DMS153 treated with DMSO at 0.1 percent for 48 hours (cell line): ENCODE measurements at regions not wholly inside any gene's neighbourhood (a gene's known extent, or its start where the extent isn't known, plus 50 kb on each side); places are given as distances from the start of the nearest gene placed in this dataset.

Experiments
- DNase-seq: peaks from one replicate; lab custom pipeline; 2025; ENCODE audit not compliant: unreplicated experiment; lab: John Stamatoyannopoulos, UW

DNA sequence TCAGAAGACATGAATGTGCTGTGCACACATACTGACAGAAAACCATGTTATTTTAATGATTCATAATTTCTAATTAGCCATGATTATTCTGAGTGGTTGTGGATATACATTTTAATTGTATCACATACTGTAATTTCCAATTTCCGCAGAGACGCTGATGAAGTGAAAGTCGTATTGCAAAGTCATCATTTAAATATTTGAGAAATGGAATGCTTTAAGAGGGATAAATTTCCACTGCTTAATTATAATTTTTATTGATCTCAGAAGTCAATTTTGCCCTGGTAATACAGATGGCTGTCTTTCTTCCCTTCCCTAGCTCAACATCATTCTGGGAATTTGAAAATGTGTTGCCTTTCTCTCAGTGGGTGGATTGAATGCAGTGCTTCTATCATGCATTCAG, 819.3 kb downstream of the ROBO2 start:
- DNase-seq: no peak

DNA sequence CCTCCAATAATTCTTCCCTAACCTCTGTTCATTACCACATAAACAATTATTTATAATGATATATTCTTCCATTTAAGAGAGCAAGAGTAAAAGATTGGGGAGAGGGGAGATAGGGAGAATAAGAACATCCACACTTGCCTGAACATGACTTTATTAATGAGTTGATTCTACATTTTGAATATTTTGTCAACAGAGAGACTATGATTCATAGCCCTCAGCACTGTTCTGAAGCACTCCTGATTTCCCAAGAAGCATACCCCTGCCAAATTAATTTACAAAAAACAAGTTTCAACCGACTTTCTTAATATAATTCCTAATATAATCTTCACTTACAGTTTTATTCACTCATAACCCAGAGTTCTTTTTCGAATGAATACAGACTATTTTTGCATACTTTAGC, 828.8 kb downstream of the ROBO2 start:
- no peak for DNase-seq

DNA sequence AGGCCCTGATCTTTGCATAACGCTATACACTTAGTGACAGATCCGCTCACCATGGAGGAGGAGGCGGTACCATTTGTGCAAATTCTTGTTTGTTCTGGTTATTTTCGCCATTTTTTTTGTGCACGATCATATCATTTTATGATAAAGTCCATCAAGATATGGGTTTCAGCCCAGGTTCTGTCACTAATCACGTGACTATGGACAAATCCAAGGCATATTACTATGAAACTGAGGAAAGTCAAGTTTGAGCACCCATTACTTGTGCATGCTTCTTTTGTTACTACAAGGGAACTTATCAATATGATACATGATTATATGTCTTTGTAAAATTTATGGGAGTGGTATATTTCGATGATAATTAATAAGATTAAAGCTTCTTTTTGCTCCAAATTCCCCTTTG, 829.5 kb downstream of the ROBO2 start:
- no peak for DNase-seq

DNA sequence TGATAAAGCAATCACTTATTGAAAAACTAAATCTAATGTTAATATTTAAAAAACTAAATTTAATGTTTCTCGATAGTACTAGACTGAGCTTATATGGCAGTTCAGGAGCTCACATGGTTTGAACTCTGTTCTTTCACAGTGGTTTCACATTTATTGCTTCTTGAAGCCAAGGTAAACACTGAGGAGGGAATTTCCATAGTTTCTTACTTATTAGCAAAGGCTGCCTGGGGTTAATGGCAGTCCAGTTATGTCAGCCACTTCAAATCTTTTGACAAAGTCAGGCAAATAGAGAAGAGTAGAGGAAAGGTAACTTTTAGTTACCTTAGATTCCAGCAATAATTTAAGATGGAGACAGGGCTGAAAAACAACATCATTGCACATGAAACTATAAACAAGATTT, 831.5 kb downstream of the ROBO2 start:
- DNase-seq: no peak

DNA sequence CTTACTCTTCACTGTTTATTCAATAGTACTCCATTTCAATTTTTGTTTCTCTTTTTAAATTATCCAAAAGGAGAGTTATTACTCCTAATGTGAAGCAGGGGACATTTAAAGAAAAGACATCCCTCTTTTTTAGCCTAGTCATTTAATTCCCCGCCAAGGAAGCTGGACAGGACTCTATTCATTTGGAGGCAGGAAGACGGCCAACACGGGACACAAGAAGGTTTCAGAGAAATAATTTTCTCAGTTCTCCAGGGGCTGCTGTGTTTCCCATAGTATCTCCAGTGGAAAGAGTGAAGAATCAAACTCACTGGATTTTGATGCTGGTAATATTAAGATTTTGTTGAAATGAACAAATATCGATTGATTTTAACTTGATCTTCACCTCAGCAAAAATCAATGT, 833.7 kb downstream of the ROBO2 start:
- no peak for DNase-seq

DNA sequence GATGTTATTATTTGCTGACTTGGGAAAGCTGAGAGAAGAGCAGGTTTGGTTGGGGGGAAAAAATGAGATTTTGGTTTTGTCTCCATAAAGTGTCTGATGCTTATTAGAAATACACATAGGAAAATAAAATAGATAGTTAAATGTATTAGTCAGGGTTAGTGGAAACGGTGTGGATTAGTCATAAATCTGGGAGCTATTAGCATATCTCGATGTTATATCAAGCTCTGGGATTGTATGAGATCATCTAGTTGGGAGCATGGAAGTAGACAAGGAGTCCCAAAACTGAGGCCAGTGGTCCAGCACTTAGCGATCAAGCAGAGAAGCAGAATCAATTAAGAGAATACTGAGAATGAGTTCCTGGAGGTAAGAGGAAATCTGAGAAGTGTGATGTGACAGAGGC, 845.5 kb downstream of the ROBO2 start:
- DNase-seq: no peak

DNA sequence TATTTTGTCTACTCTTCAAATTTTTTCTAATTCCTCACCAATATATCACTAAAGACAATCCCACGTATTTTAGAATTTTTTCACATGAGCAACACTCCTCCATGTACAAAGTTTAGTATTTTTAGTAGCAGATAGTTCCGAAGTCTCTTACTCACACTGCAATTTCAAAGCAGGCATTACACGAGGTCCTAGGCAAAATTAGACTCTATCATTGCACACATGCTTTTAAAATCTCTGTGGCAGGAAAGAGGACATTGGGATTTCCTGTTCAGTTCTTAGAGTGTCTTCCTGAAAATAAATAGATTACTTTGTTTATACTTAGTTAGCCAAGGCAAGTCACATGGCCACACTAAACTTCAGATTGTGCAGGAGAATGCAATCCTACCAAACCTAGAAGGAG, 847.7 kb downstream of the ROBO2 start:
- no peak for DNase-seq

DNA sequence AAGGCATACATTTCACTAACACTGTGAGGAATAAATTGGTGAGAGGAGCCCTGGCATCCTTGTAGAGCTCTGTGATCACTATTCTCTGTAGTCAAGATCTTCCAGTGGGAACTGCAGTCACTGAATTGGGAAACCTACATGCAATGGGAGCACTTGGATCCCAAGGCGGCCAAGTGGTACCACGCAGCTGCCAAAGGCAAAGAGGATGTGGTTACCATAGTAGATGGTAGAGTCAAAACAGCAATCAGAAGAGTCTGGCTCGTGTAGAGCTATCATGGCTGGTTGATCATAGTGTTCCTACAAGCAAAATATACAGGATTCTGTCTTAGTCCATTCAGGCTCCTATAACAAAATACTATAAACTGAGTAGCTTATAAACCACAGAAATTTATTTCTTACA, 849.7 kb downstream of the ROBO2 start:
- no peak for DNase-seq

DNA sequence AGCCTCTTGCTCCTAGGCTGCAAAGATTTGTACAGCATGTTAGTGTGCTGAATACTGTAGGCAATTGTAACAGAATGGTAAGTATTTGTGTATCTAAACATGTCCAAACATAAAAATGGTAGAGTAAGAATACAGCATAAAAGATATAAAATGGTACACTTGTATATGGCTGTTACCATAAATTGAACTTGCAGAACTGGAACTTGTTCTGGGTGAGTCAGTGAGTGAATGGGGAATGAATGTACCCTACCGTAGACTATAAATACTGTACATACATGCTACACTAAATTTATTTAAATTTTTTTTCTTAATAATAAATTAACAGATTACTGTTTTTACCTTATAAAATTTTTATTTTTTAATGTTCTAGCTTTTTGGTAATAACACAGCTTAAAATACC, 858.7 kb downstream of the ROBO2 start:
- DNase-seq: no peak

DNA sequence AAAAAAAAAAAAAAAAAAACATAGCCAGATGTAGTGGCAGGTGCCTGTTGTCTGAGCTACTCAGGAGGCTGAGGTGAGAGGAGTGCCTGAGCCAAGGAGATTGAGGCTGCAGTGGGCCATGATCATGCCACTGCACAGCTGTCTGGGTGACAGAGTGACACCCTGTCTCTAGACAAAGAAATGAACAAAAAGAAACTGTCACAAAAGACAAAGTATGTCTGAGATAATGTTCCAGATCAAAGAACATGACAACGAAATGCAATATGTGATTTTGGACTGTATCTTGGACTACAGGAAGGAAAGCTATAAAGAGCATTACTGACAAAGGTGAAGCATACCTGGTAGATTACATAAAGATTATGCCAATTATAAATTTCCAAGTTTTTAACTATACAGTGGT, 862.8 kb downstream of the ROBO2 start:
- no peak for DNase-seq

DNA sequence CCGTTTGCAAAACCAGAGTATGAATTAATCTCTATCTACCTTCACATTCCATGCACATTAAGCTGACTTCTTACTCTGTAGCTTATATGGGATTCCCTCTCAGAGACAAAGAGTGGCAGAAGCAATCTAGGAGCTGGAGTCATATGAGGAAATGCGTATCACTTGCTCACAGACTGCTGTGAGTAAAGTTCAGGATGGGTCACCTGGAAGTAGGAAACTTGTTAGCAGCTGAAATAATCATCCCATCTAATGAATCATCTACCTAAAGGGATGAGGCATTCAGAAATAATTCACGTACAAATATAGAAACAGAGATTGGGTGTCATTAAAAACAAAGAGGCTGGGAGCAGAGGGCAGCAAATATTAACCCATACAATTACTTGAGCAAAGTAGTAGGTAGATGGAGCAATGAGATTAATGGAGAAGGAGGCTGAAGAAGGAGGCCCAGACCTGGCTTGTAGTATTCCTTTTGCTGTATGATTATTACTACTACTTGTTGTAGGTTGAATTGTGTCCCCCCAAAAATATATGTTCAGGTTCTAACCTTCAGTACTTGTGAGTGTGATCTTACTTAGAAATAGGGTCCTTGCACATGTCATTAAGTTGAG, 866.3 kb downstream of the ROBO2 start:
- no peak for DNase-seq

DNA sequence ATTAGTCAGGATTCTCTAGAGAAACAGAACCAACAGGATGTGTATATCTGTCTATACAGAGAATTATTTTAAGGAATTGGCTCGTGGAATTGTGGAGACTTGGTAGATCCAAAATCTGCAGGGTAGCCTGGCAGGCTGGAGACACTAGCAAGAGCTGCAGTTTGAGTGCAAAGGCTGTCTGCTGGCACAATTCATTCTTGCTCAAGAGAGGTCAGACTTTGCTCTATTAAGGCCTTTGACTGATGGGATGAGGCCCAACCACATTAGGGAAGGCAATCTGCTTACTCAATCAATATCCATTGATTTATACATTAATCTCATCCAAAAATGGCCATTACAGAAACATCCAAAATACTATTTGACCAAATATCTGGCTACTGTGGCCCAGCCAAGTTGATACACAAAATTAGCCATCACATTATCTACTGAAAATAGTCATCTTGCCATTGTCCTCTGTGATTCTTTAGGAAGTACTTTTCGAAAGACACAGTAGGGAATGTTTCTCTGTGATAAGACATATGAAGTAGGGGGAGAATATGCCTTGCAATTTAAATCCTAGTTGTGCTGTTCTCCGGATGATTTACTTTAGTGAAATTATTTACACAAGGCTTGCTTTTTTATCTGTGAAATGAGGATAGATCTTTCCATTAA, 873.8 kb downstream of the ROBO2 start:
- no peak for DNase-seq

DNA sequence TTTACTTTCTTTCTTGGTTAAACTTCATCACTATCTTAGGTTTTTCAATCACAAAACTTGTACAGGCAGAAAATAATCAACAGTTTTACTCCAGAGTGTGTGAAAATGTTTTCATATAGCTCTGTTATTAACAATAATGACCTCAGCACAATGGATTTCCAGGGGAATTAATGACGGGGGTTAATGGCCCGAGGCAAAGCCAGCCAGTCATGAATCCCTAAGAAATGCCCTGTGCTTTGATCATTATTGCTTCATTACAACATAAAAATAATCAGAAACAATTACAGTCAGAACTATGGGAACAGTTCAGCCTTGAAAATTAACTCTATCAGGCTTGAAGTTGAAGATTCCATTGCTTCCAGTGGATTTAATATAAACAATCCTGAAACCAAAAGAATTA, 875.4 kb downstream of the ROBO2 start:
- DNase-seq: no peak

DNA sequence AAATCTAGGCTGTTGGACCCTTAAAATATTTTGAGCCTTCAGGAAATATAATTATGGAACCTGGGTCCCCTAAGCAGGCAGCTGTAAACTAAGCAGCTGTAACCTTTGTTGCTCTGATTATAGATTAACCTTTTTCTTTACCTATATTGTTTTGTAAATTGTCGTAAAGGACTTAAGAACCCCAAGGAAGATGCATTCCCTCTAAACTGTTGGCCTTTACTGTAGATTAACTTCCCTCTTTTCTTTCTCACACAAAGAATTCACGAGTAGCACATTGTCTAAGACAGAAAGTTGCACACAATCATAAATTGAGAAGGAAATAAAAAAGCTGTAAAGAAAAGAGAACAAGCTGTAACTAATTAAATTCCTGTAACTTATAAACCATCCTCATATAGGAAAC, 877.3 kb downstream of the ROBO2 start:
- DNase-seq: no peak

DNA sequence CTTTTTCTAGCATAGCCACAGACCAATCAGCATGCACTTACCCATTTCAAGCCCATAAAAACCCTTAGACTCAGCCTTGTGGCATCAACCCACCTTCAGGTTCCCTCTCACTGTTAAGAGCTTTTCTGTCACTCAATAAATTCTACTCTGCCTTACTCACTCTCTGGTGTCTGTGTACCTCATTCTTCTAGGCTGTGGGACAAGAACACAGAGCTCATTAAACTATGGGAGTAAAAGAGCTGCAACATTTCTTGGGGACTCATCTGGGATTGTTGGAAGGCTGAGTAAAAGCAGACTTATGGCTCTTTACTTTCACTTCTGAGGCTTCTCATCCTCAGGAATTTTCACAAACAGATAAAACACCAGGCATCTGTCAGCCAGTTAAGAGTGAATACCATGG, 879.3 kb downstream of the ROBO2 start:
- DNase-seq: no peak

DNA sequence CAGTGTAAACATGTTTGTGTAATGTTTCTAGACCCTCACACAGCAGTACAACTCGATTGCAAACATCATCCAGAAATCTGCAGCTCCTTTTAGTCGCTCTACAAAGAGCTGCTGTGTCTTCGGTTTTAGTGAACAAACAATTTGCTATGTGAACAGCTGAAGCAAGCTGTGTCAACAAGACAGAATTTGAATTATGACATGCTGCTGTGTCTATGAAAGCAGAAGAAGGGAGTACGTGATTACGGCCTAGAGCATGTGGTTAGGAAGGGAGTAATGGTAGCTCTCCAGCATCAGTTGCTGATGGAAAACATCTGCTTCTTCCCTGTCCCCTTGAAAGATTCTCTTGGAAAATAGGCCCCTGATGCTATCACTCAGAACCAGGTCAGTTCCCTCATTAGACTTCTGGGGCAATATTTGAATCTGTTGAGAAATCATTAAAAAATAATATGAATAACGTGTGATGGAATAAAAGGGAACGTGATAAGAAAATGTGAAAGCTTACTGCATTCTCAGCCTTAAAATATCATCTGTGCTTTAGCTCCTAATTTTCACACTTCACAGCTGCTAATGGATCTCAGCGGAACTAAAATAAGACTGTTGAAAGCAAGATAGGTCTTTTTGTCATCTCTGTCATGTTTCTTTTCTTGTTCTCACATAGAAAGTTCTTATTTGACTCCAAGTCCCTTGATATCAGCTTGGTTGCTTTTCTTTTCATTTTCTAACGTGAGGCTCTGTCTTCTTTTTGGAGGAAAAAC, 891.5 kb downstream of the ROBO2 start:
- peak; percentile 30 for DNase-seq

DNA sequence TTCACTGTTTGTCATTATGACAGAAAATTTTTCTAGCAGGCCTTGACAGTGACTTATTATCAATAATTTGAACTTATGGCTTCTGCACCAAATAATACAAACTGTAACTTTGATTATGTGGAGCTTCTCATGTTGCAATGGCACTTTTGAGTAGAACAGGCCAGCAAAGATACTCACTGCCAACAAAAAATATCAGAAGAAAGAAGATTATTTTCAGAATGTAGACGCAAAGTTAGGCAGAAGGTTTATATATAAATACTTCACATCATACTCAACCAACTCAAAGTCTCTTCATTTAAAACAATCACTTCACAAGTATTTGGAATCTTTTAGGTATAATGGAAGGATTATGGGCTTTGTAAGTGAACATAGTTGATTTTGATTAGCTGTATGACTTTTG, 893.0 kb downstream of the ROBO2 start:
- no peak for DNase-seq

DNA sequence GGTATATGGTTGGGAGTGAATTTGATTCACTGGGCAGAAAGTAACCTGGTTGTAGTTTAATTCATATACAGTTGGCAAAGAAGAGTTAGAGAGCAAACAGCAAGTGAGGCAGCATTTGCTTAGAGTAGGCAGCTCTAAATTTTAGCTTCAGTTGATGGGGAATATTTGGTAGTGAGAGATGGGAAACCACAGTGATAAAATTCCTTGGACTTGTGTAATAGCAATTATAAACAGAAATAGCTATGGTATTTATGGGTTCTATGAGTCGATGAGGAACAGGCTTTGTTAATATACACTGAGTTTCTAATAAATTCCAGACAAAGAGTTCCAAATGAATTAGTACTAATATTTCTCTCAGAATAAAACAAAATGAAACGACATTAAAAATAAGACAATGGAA, 894.0 kb downstream of the ROBO2 start:
- DNase-seq: no peak

DNA sequence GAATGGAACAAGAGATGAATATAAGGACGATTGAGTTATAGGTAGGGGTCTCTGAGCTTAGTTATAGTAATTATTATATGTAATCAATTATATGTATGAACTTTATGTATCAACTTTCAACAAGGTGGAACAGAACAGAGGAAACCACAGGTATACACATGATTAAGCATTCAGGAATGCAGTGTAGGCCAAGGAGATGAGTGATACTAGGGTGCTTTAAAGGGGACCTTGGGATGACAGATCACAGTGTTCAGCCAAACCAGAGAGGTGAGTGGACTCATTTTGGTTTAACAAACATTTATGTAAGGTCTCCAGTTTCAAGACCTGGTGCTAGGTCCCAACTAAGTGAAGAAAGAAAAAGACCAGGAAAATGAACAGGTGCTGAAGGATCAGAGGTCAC, 895.5 kb downstream of the ROBO2 start:
- no peak for DNase-seq

DNA sequence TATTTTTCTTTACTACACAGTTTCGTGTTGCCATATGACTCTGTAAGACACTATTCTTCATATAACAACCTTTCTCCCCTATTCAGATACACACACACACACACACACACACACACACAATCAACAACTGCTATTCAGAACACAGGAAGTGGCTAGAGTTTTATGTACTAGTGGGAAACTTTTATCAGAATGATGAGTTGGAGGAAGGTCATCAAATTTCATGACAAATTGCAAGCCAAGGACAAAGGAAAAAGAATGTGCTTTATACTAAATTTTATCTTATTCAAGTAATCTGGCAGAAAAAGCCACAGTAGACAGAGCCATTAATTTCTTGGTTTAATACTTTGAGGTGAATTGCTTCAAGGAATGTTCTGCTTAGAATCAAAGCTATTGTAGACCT, 899.8 kb downstream of the ROBO2 start:
- DNase-seq: no peak

DNA sequence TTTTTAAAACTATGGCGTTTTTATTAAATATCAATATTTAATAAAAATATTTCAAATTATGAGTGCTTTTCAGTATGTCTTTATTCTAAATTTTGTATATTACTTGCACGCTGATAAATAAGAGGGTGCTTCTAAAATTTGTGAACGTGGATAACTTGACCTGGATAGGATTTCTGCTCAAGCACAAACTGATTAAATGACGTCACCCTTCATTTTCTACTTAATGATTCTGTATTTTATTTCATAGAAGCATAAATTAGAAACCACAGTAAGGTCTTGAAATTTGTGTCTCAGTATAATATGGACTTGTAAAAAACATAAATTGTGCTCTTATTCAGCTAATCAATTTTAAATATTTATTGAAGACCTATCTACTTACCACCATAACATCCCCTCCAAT, 903.7 kb downstream of the ROBO2 start:
- no peak for DNase-seq

DNA sequence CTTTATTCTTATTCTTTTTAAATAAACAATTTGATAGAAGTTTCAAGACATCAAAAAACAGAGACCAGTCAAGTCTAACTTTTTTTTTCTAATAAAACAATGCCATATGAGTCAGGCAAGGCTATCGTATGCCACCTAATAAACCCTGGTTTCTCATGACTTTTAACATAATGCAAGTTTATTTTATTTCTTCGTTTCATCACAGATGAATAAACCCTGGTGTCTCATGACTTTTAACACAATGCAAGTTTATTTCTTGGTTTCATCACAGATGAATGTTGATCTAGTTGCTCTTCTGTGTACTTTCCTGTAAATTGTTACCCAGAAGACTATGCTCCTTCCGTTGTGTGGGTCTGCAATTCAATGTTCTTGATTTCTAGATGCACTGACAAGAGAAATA, 905.4 kb downstream of the ROBO2 start:
- DNase-seq: no peak

DNA sequence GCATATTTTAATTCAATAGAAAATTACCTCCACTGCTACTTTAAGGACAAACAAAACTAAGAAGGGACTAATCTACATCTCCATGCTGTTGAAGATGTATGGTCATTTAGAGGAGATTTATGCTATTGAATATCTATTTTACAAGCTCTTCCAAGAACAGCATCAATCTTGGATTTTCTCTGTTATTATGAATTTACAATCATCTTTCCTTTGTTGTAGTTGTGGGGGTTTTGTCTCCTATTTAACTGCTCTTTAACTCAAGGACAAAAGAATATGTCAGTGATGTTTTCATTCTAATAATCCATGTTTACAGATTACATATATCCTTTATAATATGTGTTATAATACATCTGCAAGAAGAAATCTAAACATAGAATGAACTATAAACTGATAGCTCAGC, 907.8 kb downstream of the ROBO2 start:
- no peak for DNase-seq
